ENCODE measurements at regions not wholly inside any gene's neighbourhood (a gene's known extent, or its start where the extent isn't known, plus 50 kb on each side); places are given as distances from the start of the nearest gene placed in this dataset.

DNA sequence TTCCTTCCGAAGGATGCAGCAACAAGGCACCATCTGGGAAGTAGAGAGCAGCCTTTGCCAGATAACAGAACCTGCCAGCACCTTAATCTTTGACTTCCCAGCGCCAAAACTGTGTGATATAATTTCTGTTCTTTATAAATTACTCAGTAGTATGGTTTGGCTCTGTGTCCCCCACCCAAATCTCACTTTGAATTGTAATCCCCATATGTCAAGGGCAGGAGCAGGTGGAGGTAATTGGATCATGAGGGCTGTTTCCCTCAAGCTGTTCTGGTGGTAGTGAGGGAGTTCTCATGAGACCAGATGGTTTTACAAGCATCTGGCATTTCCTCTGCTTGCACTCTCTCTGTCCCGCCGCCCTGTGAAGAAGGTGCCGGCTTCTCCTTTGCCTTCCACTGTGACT is 899.9 kb downstream of the TRIB2 start:
- Histone ChIP-seq H3K9me1 (replicated peaks; ENCODE audit: control insufficient read depth, extremely low read depth, insufficient read depth, low read length) (no peaks in the 10 kb centered on the region), H3K9me3 (replicated peaks; ENCODE audit: control insufficient read depth, insufficient read depth, low read length) (peaks cover 2% of the 10 kb centered on the region), H3K36me3 (ENCODE audit: control insufficient read depth in 2 of 2, extremely low read depth in 1 of 2, insufficient read depth in 2 of 2, low read length in 2 of 2) (no peaks in the 10 kb centered on the region), H3K4me2 (ENCODE audit: insufficient read depth, low read length) (no peak overlapping the region), H3K27me3 (ENCODE audit: control insufficient read depth in 2 of 2, insufficient read depth in 2 of 2, low read length in 2 of 2) (no peaks in the 10 kb centered on the region), H2AFZ (ENCODE audit: low read depth, low read length) (no peak overlapping the region), H3K4me3 (replicated peaks in 1 of 3; ENCODE audit: insufficient read depth in 1 of 3, low read depth in 1 of 3, low read length in 3 of 3) (no peak overlapping the region), H3K9ac (replicated peaks; ENCODE audit: extremely low read depth, insufficient read depth, low read length) (no peak overlapping the region), H3K4me1 (ENCODE audit: control insufficient read depth, extremely low read depth, insufficient read depth, low read length) (no peaks in the 10 kb centered on the region), H4K20me1 (replicated peaks; ENCODE audit: control insufficient read depth, extremely low read depth, insufficient read depth, low read length) (no peaks in the 10 kb centered on the region), H3K79me2 (ENCODE audit: control insufficient read depth, insufficient read depth, low read length) (no peaks in the 10 kb centered on the region), H3K27ac (ENCODE audit: insufficient read depth, low read depth, low read length) (no peak overlapping the region)
- no peak for TF ChIP-seq EZH2 (IDR thresholded peaks at IDR 0.05; ENCODE audit: borderline replicate concordance, low read depth, low read length, severe bottlenecking)
- TF ChIP-seq POLR2A (IDR thresholded peaks at IDR 0.05; ENCODE audit: low read depth, low read length) = no peak
- no peak for TF ChIP-seq JUN (IDR thresholded peaks at IDR 0.05; ENCODE audit: borderline replicate concordance, insufficient read depth, insufficient read length, low read depth)
- TF ChIP-seq, protein P1, sequence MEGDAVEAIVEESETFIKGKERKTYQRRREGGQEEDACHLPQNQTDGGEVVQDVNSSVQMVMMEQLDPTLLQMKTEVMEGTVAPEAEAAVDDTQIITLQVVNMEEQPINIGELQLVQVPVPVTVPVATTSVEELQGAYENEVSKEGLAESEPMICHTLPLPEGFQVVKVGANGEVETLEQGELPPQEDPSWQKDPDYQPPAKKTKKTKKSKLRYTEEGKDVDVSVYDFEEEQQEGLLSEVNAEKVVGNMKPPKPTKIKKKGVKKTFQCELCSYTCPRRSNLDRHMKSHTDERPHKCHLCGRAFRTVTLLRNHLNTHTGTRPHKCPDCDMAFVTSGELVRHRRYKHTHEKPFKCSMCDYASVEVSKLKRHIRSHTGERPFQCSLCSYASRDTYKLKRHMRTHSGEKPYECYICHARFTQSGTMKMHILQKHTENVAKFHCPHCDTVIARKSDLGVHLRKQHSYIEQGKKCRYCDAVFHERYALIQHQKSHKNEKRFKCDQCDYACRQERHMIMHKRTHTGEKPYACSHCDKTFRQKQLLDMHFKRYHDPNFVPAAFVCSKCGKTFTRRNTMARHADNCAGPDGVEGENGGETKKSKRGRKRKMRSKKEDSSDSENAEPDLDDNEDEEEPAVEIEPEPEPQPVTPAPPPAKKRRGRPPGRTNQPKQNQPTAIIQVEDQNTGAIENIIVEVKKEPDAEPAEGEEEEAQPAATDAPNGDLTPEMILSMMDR (IDR thresholded peaks at IDR 0.05; ENCODE audit: extremely low read depth in 1 of 2, insufficient read depth in 1 of 2, low read depth in 1 of 2, low read length in 2 of 2) = no peak
- no peak for TF ChIP-seq FOS (IDR thresholded peaks at IDR 0.05; ENCODE audit: borderline replicate concordance, insufficient read depth, low read length)
- TF ChIP-seq MYC (IDR thresholded peaks at IDR 0.05; ENCODE audit: low read depth, low read length) = no peak
- TF ChIP-seq POLR2AphosphoS5 (IDR thresholded peaks at IDR 0.05; ENCODE audit: insufficient read depth, low read depth, low read length) = no peak
- TF ChIP-seq, protein P2, sequence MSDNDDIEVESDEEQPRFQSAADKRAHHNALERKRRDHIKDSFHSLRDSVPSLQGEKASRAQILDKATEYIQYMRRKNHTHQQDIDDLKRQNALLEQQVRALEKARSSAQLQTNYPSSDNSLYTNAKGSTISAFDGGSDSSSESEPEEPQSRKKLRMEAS (IDR thresholded peaks at IDR 0.05; ENCODE audit: insufficient read depth, insufficient read length) = no peak
- no peak for TF ChIP-seq GATA2 (IDR thresholded peaks at IDR 0.05; ENCODE audit: insufficient read depth, insufficient read length, low read depth, low read length)
- intact Hi-C loops (cut with micrococcal nuclease) = no loop called here
- DNase-seq (ENCODE audit: low read depth, low spot score) (no peak), FAIRE-seq (no peak)
- ChIA-PET CTCF (no interaction called here), POLR2A (no interaction called here)
- no TSS peak for BruUV-seq (replicated peaks)
- dilution Hi-C loops (cut with MboI; ENCODE audit: extremely low pct_ligation_motif_present, low sequenced_read_pairs) = no loop called here

Data from endothelial cell of umbilical vein (primary cell).